Peyer's patch (tissue), 4 donors: ENCODE measurements at regions not wholly inside any gene's neighbourhood (a gene's known extent, or its start where the extent isn't known, plus 50 kb on each side); places are given as distances from the start of the nearest gene placed in this dataset.

Experiments used
- CTCF ChIP-seq, 6 experiments: fragments of 450-650 bp in 4 of 6; fragments of 200-600 bp in 2 of 6; sonication (generic) in 1 of 6; IDR thresholded peaks; one replicate each; pipeline ENCODE4 v1.5.1; 2017 to 2019; ENCODE audit warnings: antibody characterized with exemption in 6 of 6, mild to moderate bottlenecking in 3 of 6, moderate library complexity in 1 of 6
- POLR2A ChIP-seq, 2 donors: fragments of 450-650 bp; IDR thresholded peaks; one replicate each; pipeline ENCODE4 v1.5.1; 2017; ENCODE audit warnings: antibody characterized with exemption in 2 of 2, mild to moderate bottlenecking in 2 of 2, moderate library complexity in 2 of 2

GRCh38 chr2:2921011-2921720 lies 456.5 kb downstream of the EIPR1 start:
- TF ChIP-seq CTCF (IDR thresholded peaks at IDR 0.05) = no peak
- TF ChIP-seq POLR2A (IDR thresholded peaks at IDR 0.05) = no peak
